GM19043 (cell line): ENCODE measurements at regions not wholly inside any gene's neighbourhood (a gene's known extent, or its start where the extent isn't known, plus 50 kb on each side); places are given as distances from the start of the nearest gene placed in this dataset.
"Not testable (repeated sequence)": the region's sequence is repeated elsewhere in the genome, so short reads cannot be mapped to it uniquely, and the experiment has no call there.

ENCODE experiments used
- ATAC-seq: cut with Tn5 transposase; IDR thresholded peaks from one replicate; pipeline ENCODE4 v1.9.1; 2021; ENCODE audit warnings: low read depth; ENCODE audit not compliant: unreplicated experiment

GRCh38 chr2:224215611-224216010 lies 176.5 kb upstream of the SERPINE2 start:
- ATAC-seq, result not testable (repeated sequence)

GRCh38 chr2:224213396-224213795 lies 174.3 kb upstream of the SERPINE2 start:
- no peak for ATAC-seq

GRCh38 chr2:224211791-224212190 lies 172.7 kb upstream of the SERPINE2 start:
- no peak for ATAC-seq

- ATAC-seq, result no peak
Measured at GRCh38 chr2:224211181-224211480, 172.0 kb upstream of the SERPINE2 start.

- no peak for ATAC-seq
Measured at GRCh38 chr2:224210286-224211180, 171.4 kb upstream of the SERPINE2 start.

GRCh38 chr2:224209555-224210285 lies 170.6 kb upstream of the SERPINE2 start:
- ATAC-seq, result no peak

GRCh38 chr2:224208443-224208842 lies 169.4 kb upstream of the SERPINE2 start:
- no peak for ATAC-seq

GRCh38 chr2:224208007-224208406 lies 168.9 kb upstream of the SERPINE2 start:
- no peak for ATAC-seq

GRCh38 chr2:224206816-224207215 lies 167.7 kb upstream of the SERPINE2 start:
- ATAC-seq, result no peak

GRCh38 chr2:224202281-224202865 lies 163.3 kb upstream of the SERPINE2 start:
- no peak for ATAC-seq

- ATAC-seq, result no peak
Measured at GRCh38 chr2:224198436-224198835, 159.3 kb upstream of the SERPINE2 start.

- ATAC-seq, result no peak
Measured at GRCh38 chr2:224196810-224197209, 157.7 kb upstream of the SERPINE2 start.

- no peak for ATAC-seq
Measured at GRCh38 chr2:224195925-224196571, 157.0 kb upstream of the SERPINE2 start.

GRCh38 chr2:224194161-224194560 lies 155.1 kb upstream of the SERPINE2 start:
- ATAC-seq, result no peak

- ATAC-seq, result no peak
Measured at GRCh38 chr2:224191465-224191864, 152.4 kb upstream of the SERPINE2 start.

GRCh38 chr2:224190936-224191270 lies 151.8 kb upstream of the SERPINE2 start:
- ATAC-seq, result no peak

GRCh38 chr2:224190234-224190935 lies 151.3 kb upstream of the SERPINE2 start:
- ATAC-seq, result no peak

GRCh38 chr2:224187220-224187619 lies 148.1 kb upstream of the SERPINE2 start:
- ATAC-seq, result no peak

GRCh38 chr2:224185023-224185601 lies 146.0 kb upstream of the SERPINE2 start:
- ATAC-seq, result no peak

GRCh38 chr2:224183086-224183485 lies 144.0 kb upstream of the SERPINE2 start:
- ATAC-seq, result no peak
